ENCODE measurements at regions not wholly inside any gene's neighbourhood (a gene's known extent, or its start where the extent isn't known, plus 50 kb on each side); places are given as distances from the start of the nearest gene placed in this dataset.

DNA sequence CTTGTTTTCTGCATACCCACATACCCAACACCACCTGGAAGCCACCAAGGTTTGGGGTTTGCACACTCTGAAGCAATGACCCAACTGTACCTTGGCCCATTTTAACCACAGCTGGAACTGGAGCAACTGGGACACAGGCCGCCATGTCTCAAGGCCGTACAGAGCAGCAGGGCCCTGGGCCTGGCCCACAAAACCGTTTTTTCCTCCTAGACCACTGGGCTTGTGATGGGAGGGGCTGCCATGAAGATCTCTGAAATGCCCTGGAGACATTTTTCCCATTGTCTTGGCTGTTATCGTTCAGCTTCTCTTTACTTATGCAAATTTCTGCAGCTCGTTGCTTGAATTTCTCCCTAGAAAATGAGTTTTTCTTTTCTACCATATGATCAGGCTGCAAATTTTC lies 96.7 kb upstream of the PLEKHA5 start:
- no peaks in the 10 kb centered on the region for H3F3A ChIP-seq (ENCODE audit: insufficient read depth, low read length)
- no peaks in the 10 kb centered on the region for H3K4me1 ChIP-seq (ENCODE audit: low read length)
- H3K27ac ChIP-seq (ENCODE audit: low read length), result no peak overlapping the region
- no peaks in the 10 kb centered on the region for H3K36me3 ChIP-seq (replicated peaks; ENCODE audit: insufficient read depth, low read length)
- no peaks in the 10 kb centered on the region for H4K20me1 ChIP-seq (ENCODE audit: insufficient read depth, low read length)
- TF ChIP-seq CTCF (IDR thresholded peaks at IDR 0.05; ENCODE audit: low read length) (no peak), EZH2phosphoT487 (IDR thresholded peaks at IDR 0.05; ENCODE audit: low read length) (no peak), EZH2 (optimal IDR thresholded peaks at IDR 0.05; ENCODE audit: low read depth, low read length) (no peak)
- no peaks in the 10 kb centered on the region for H3K27me3 ChIP-seq (replicated peaks; ENCODE audit: insufficient read depth, low read length)
- no peak for DNase-seq
- H3K4me2 ChIP-seq (ENCODE audit: low read depth, low read length), result no peak overlapping the region
- no peak overlapping the region for H3K4me3 ChIP-seq (ENCODE audit: low read length)
- H2AFZ ChIP-seq (ENCODE audit: low read length), result no peak overlapping the region
- H3K9ac ChIP-seq (ENCODE audit: low read length), result no peak overlapping the region
- no peaks in the 10 kb centered on the region for H3K79me2 ChIP-seq (ENCODE audit: low read length)
- H3K9me2 ChIP-seq (replicated peaks; ENCODE audit: insufficient read depth, low read length), result no peaks in the 10 kb centered on the region
- no peaks in the 10 kb centered on the region for H3K9me3 ChIP-seq (replicated peaks; ENCODE audit: insufficient read depth, low read length)

- no peaks in the 10 kb centered on the region for H3K27me3 ChIP-seq (replicated peaks; ENCODE audit: insufficient read depth, low read length)
- no peaks in the 10 kb centered on the region for H3K9me2 ChIP-seq (replicated peaks; ENCODE audit: insufficient read depth, low read length)
- no peak overlapping the region for H3K4me2 ChIP-seq (ENCODE audit: low read depth, low read length)
- H3K9me3 ChIP-seq (replicated peaks; ENCODE audit: insufficient read depth, low read length), result no peaks in the 10 kb centered on the region
- H3K9ac ChIP-seq (ENCODE audit: low read length), result no peak overlapping the region
- no peaks in the 10 kb centered on the region for H3F3A ChIP-seq (ENCODE audit: insufficient read depth, low read length)
- H2AFZ ChIP-seq (ENCODE audit: low read length), result no peak overlapping the region
- H3K36me3 ChIP-seq (replicated peaks; ENCODE audit: insufficient read depth, low read length), result no peaks in the 10 kb centered on the region
- H4K20me1 ChIP-seq (ENCODE audit: insufficient read depth, low read length), result no peaks in the 10 kb centered on the region
- no peak overlapping the region for H3K27ac ChIP-seq (ENCODE audit: low read length)
- H3K4me3 ChIP-seq (ENCODE audit: low read length), result no peak overlapping the region
- no peaks in the 10 kb centered on the region for H3K79me2 ChIP-seq (ENCODE audit: low read length)
- H3K4me1 ChIP-seq (ENCODE audit: low read length), result no peaks in the 10 kb centered on the region
- TF ChIP-seq CTCF (IDR thresholded peaks at IDR 0.05; ENCODE audit: low read length) (no peak), EZH2 (optimal IDR thresholded peaks at IDR 0.05; ENCODE audit: low read depth, low read length) (no peak)
- no peak for DNase-seq
Observed at GRCh38 chr12:19033244-19033643, 96.3 kb upstream of the PLEKHA5 start.

DNA sequence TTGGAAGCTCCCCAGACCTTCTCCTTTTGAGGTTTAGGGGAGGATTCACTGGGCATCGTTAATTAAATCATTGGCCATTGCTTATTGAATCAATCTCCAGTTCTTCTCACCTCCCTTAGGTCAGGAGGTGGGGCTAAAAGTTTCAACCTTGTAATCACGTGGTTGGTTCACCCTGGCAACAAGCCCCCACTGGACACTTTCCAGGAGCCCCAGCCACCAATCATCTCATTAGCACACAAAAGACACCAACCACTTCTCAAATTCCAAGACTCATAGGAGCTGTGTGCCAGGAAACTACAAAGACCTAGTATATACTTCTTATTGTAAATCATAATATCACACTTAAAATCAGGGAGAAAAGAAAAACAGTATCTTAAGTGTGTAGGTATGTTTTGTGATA lies 94.6 kb upstream of the PLEKHA5 start:
- Histone ChIP-seq H3K36me3 (replicated peaks; ENCODE audit: insufficient read depth, low read length) (no peaks in the 10 kb centered on the region), H3K27ac (ENCODE audit: low read length) (no peak overlapping the region), H3K4me1 (ENCODE audit: low read length) (no peaks in the 10 kb centered on the region), H3K4me3 (ENCODE audit: low read length) (no peak overlapping the region), H4K20me1 (ENCODE audit: insufficient read depth, low read length) (no peaks in the 10 kb centered on the region), H3K79me2 (ENCODE audit: low read length) (no peaks in the 10 kb centered on the region), H3K27me3 (replicated peaks; ENCODE audit: insufficient read depth, low read length) (no peaks in the 10 kb centered on the region), H3K9ac (ENCODE audit: low read length) (no peak overlapping the region), H2AFZ (ENCODE audit: low read length) (no peak overlapping the region), H3K4me2 (ENCODE audit: low read depth, low read length) (no peak overlapping the region), H3K9me3 (replicated peaks; ENCODE audit: insufficient read depth, low read length) (no peaks in the 10 kb centered on the region), H3F3A (ENCODE audit: insufficient read depth, low read length) (no peaks in the 10 kb centered on the region), H3K9me2 (replicated peaks; ENCODE audit: insufficient read depth, low read length) (no peaks in the 10 kb centered on the region)
- no peak for DNase-seq
- TF ChIP-seq EZH2 (optimal IDR thresholded peaks at IDR 0.05; ENCODE audit: low read depth, low read length) (no peak), EZH2phosphoT487 (IDR thresholded peaks at IDR 0.05; ENCODE audit: low read length) (no peak), CTCF (IDR thresholded peaks at IDR 0.05; ENCODE audit: low read length) (no peak)
